SU-DHL-6 (cell line): ENCODE measurements at regions not wholly inside any gene's neighbourhood (a gene's known extent, or its start where the extent isn't known, plus 50 kb on each side); places are given as distances from the start of the nearest gene placed in this dataset.

ENCODE experiments used
- H2AFZ ChIP-seq: fragments of 200-600 bp; sonication (generic); 2 replicates; pipeline ENCODE4 v1.6.1; 2014; ENCODE audit warnings: low read depth, mild to moderate bottlenecking, moderate library complexity, mixed read lengths, antibody characterized with exemption, low read length; ENCODE audit not compliant: severe bottlenecking
- H3F3A ChIP-seq: fragments of 200-600 bp; shearing (Covaris generic); 2 replicates; pipeline ENCODE4 v1.6.0; 2016; ENCODE audit warnings: antibody characterized with exemption, mild to moderate bottlenecking; ENCODE audit not compliant: insufficient read depth
- H3K27ac ChIP-seq: fragments of 200-600 bp; sonication (generic); 2 replicates; pipeline ENCODE4 v1.5.1; 2016; ENCODE audit warnings: low read depth, mild to moderate bottlenecking, low read length, moderate library complexity, mixed read lengths
- H3K27me3 ChIP-seq: fragments of 200-600 bp; sonication (generic), shearing (Covaris generic); 2 replicates; pipeline ENCODE4 v1.6.0; 2014; ENCODE audit warnings: mild to moderate bottlenecking, low read length
- H3K36me3 ChIP-seq: fragments of 200-600 bp; sonication (generic); 2 replicates; pipeline ENCODE4 v1.6.1; 2014; ENCODE audit warnings: mild to moderate bottlenecking, low read length, mixed read lengths
- H3K4me2 ChIP-seq: fragments of 300-600, 200-600 bp; shearing (Covaris generic), sonication (generic); 2 replicates; pipeline ENCODE4 v1.6.0; 2014; ENCODE audit warnings: low read length, low read depth, mild to moderate bottlenecking; ENCODE audit not compliant: poor library complexity, severe bottlenecking
- H3K4me3 ChIP-seq: fragments of 200-600 bp; sonication (generic); 2 replicates; pipeline ENCODE4 v1.5.1; 2014; ENCODE audit warnings: antibody characterized with exemption, low read length, mild to moderate bottlenecking, mixed read lengths; ENCODE audit not compliant: insufficient read depth, poor library complexity, severe bottlenecking
- H3K79me2 ChIP-seq: fragments of 200-600 bp; sonication (generic); 2 replicates; pipeline ENCODE4 v1.6.1; 2014; ENCODE audit warnings: mild to moderate bottlenecking, low read length, moderate library complexity; ENCODE audit not compliant: insufficient read depth
- H3K9ac ChIP-seq: fragments of 200-600 bp; sonication (generic); 2 replicates; pipeline ENCODE4 v1.7.0; 2014; ENCODE audit warnings: mild to moderate bottlenecking, low read length
- H3K9me2 ChIP-seq: fragments of 200-600 bp; sonication (generic); replicated peaks from 2 replicates; pipeline ENCODE4 v1.6.1; 2014; ENCODE audit warnings: low read length; ENCODE audit not compliant: insufficient read depth
- H3K9me3 ChIP-seq: fragments of 200-600 bp; sonication (generic); 2 replicates; pipeline ENCODE4 v1.6.1; 2014; ENCODE audit warnings: low read length, mixed read lengths; ENCODE audit not compliant: insufficient read depth
- H4K20me1 ChIP-seq: fragments of 200-600 bp; sonication (generic); 2 replicates; pipeline ENCODE4 v1.6.1; 2014; ENCODE audit warnings: low read depth, mild to moderate bottlenecking, antibody characterized with exemption, low read length, moderate library complexity, mixed read lengths
- EZH2phosphoT487 ChIP-seq: fragments of 200-600 bp; sonication (generic), shearing (Covaris generic); conservative IDR thresholded peaks from 2 replicates; pipeline ENCODE4 v1.6.1; 2018; ENCODE audit warnings: mild to moderate bottlenecking, antibody characterized with exemption, low read length, moderate library complexity, mixed read lengths
- TF ChIP-seq, protein P1 (sequence below): fragments of 200-600 bp; sonication (generic); IDR thresholded peaks from one replicate; pipeline ENCODE4 v1.5.1; 2017; ENCODE audit warnings: antibody characterized with exemption, mild to moderate bottlenecking, low read length, moderate library complexity; ENCODE audit not compliant: insufficient read depth, poor library complexity, severe bottlenecking

DNA sequence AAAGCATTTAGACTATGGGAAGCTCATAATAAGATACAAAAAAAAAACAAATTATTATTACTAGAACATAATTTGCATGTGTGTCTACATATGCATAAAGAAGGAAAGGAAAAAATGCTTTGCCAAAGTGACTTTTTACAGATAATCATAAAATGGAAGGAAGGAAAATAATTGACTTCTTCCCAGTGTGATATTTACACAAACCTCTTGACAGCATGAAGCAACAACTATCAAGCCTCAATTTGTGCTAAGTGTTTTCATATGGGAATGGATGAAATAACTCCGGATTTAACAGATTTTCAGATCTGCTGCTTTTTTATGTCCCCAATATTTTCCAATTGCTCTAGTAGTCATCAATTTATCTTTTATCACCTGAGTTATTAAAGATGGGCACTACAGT lies 275.9 kb upstream of the REG3G start:
- no peaks in the 10 kb centered on the region for H4K20me1 ChIP-seq
- no peaks in the 10 kb centered on the region for H3K36me3 ChIP-seq
- no peak overlapping the region for H3K27ac ChIP-seq
- H3K4me2 ChIP-seq: no peak overlapping the region
- H3K4me3 ChIP-seq: no peak overlapping the region
- no peak for TF ChIP-seq EZH2phosphoT487
- TF ChIP-seq, protein P1, sequence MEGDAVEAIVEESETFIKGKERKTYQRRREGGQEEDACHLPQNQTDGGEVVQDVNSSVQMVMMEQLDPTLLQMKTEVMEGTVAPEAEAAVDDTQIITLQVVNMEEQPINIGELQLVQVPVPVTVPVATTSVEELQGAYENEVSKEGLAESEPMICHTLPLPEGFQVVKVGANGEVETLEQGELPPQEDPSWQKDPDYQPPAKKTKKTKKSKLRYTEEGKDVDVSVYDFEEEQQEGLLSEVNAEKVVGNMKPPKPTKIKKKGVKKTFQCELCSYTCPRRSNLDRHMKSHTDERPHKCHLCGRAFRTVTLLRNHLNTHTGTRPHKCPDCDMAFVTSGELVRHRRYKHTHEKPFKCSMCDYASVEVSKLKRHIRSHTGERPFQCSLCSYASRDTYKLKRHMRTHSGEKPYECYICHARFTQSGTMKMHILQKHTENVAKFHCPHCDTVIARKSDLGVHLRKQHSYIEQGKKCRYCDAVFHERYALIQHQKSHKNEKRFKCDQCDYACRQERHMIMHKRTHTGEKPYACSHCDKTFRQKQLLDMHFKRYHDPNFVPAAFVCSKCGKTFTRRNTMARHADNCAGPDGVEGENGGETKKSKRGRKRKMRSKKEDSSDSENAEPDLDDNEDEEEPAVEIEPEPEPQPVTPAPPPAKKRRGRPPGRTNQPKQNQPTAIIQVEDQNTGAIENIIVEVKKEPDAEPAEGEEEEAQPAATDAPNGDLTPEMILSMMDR: no peak
- no peaks in the 10 kb centered on the region for H3K9me2 ChIP-seq
- no peaks in the 10 kb centered on the region for H3K79me2 ChIP-seq
- no peaks in the 10 kb centered on the region for H3K27me3 ChIP-seq
- H3K9ac ChIP-seq: no peak overlapping the region
- no peaks in the 10 kb centered on the region for H3F3A ChIP-seq
- H2AFZ ChIP-seq: no peak overlapping the region
- no peaks in the 10 kb centered on the region; the same call in 1 of the 2 replicates for H3K9me3 ChIP-seq

DNA sequence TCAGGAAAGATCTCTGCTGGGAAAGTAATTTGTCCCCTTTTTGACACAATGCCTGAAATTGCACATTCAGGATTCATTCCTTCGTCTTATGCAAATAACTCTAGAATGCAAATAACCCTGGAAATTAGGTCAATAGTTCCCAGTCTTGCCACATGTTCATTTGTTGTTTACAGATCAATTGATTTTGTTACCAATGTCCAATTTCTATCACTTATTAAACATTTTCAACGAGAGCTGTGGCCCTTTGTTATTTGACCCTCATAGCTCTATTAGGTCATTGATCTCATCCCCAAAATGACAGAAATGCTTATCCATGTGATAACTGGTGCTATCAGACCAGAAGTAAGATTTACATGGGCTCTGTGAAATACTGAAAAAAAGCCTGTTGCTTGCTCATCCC lies 275.3 kb upstream of the REG3G start:
- no peaks in the 10 kb centered on the region for H4K20me1 ChIP-seq
- no peaks in the 10 kb centered on the region for H3F3A ChIP-seq
- no peaks in the 10 kb centered on the region for H3K27me3 ChIP-seq
- H3K36me3 ChIP-seq: no peaks in the 10 kb centered on the region
- no peak overlapping the region for H3K4me2 ChIP-seq
- no peaks in the 10 kb centered on the region for H3K79me2 ChIP-seq
- H3K4me3 ChIP-seq: no peak overlapping the region
- TF ChIP-seq, protein P1: no peak
- TF ChIP-seq EZH2phosphoT487: no peak
- no peaks in the 10 kb centered on the region for H3K9me2 ChIP-seq
- H3K9ac ChIP-seq: no peak overlapping the region
- no peak overlapping the region for H3K27ac ChIP-seq
- H2AFZ ChIP-seq: no peak overlapping the region
- H3K9me3 ChIP-seq: no peaks in the 10 kb centered on the region; the same call in 1 of the 2 replicates

DNA sequence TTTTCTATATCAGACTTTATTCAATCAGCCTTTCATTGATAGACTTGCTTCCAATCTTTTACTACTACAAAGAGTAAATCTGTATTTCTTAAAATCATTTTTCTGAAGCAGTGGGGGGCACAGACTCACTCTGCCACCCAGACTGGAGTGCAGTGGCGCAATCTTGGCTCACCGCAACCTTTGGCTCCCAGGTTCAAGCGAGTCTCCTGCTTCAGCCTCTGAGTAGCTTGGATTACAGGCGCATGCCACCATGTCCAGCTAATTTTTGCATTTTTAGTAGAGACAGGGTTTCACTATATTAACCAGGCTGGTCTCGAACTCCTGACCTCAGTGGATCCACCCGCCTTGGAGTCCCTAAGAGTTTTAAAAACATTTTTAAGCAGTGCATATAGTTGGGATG lies 270.6 kb upstream of the REG3G start:
- Histone ChIP-seq H3K79me2 (no peaks in the 10 kb centered on the region), H3K4me2 (no peak overlapping the region), H3K27me3 (no peaks in the 10 kb centered on the region), H3K9ac (no peak overlapping the region), H3K9me3 (no peaks in the 10 kb centered on the region), H3K27ac (no peak overlapping the region), H3F3A (no peaks in the 10 kb centered on the region), H4K20me1 (no peaks in the 10 kb centered on the region), H2AFZ (no peak overlapping the region), H3K36me3 (no peaks in the 10 kb centered on the region), H3K4me3 (no peak overlapping the region), H3K9me2 (no peaks in the 10 kb centered on the region)
- TF ChIP-seq, protein P1: no peak
- no peak for TF ChIP-seq EZH2phosphoT487
